Uterus (tissue), 2 donors: ENCODE measurements at regions not wholly inside any gene's neighbourhood (a gene's known extent, or its start where the extent isn't known, plus 50 kb on each side); places are given as distances from the start of the nearest gene placed in this dataset.

Experiments
- POLR2A ChIP-seq, 2 donors: fragments of 450-650 bp; IDR thresholded peaks; one replicate each; pipeline ENCODE4 v1.6.1; 2016; ENCODE audit warnings: antibody characterized with exemption in 2 of 2, mild to moderate bottlenecking in 1 of 2, moderate library complexity in 1 of 2
- TF ChIP-seq, protein P1 (sequence below), 4 experiments: fragments of 200-600 bp in 2 of 4; fragments of 450-650 bp in 2 of 4; sonication (generic) in 2 of 4; IDR thresholded peaks; one replicate each; pipeline ENCODE4 v1.5.1; 2016 to 2019; ENCODE audit warnings: antibody characterized with exemption in 4 of 4, mild to moderate bottlenecking in 2 of 4, moderate library complexity in 1 of 4

DNA sequence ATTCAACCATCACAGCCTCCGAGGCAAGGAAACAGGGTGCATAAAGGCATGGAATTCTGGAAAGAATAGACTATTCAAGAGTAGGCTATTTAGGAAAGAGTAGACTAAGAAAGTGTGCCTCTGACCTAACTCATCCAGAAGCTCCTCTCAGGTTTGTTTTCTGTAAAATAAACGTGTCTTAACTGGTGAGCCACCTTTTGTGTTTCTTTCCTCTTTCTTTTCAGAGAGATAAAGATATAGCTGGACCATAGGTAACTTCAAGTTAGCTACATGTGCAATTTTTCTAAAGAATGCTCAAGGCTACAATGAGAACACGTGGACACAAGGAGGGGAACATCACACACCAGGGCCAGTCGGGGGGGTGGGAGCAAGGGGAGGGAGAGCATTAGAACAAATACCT, 577.0 kb downstream of the TYW1 start:
- TF ChIP-seq, protein P1, sequence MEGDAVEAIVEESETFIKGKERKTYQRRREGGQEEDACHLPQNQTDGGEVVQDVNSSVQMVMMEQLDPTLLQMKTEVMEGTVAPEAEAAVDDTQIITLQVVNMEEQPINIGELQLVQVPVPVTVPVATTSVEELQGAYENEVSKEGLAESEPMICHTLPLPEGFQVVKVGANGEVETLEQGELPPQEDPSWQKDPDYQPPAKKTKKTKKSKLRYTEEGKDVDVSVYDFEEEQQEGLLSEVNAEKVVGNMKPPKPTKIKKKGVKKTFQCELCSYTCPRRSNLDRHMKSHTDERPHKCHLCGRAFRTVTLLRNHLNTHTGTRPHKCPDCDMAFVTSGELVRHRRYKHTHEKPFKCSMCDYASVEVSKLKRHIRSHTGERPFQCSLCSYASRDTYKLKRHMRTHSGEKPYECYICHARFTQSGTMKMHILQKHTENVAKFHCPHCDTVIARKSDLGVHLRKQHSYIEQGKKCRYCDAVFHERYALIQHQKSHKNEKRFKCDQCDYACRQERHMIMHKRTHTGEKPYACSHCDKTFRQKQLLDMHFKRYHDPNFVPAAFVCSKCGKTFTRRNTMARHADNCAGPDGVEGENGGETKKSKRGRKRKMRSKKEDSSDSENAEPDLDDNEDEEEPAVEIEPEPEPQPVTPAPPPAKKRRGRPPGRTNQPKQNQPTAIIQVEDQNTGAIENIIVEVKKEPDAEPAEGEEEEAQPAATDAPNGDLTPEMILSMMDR (IDR thresholded peaks at IDR 0.05) = no peak
- no peak for TF ChIP-seq POLR2A (IDR thresholded peaks at IDR 0.05)
